ENCODE measurements at regions not wholly inside any gene's neighbourhood (a gene's known extent, or its start where the extent isn't known, plus 50 kb on each side); places are given as distances from the start of the nearest gene placed in this dataset.

DNA sequence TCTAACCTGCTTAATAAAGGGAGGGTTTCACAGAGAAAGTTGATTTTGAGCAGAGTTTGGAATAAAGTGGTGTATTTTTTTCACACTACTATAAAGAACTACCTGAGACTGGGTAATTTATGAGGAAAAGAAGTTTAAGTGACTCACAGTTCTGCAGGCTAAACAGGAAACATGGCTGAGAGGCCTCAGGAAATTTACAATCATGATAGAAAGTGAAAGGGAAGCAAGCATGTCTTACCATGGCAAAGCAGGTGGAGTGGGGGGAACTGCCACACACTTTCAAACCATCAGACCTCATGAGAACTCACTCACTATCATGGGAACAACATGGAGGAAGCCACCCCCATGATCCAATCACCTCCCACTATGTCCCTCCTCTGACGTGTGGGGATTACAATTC is 546.7 kb downstream of the EPHA4 start:
- DNase-seq (ENCODE audit: low read depth): no peak
- no peak overlapping the region for H3K4me3 ChIP-seq (ENCODE audit: low read depth, low read length)
- TF ChIP-seq, protein P1, sequence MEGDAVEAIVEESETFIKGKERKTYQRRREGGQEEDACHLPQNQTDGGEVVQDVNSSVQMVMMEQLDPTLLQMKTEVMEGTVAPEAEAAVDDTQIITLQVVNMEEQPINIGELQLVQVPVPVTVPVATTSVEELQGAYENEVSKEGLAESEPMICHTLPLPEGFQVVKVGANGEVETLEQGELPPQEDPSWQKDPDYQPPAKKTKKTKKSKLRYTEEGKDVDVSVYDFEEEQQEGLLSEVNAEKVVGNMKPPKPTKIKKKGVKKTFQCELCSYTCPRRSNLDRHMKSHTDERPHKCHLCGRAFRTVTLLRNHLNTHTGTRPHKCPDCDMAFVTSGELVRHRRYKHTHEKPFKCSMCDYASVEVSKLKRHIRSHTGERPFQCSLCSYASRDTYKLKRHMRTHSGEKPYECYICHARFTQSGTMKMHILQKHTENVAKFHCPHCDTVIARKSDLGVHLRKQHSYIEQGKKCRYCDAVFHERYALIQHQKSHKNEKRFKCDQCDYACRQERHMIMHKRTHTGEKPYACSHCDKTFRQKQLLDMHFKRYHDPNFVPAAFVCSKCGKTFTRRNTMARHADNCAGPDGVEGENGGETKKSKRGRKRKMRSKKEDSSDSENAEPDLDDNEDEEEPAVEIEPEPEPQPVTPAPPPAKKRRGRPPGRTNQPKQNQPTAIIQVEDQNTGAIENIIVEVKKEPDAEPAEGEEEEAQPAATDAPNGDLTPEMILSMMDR (IDR thresholded peaks at IDR 0.05; ENCODE audit: control insufficient read depth, extremely low read depth, insufficient read depth): no peak

DNA sequence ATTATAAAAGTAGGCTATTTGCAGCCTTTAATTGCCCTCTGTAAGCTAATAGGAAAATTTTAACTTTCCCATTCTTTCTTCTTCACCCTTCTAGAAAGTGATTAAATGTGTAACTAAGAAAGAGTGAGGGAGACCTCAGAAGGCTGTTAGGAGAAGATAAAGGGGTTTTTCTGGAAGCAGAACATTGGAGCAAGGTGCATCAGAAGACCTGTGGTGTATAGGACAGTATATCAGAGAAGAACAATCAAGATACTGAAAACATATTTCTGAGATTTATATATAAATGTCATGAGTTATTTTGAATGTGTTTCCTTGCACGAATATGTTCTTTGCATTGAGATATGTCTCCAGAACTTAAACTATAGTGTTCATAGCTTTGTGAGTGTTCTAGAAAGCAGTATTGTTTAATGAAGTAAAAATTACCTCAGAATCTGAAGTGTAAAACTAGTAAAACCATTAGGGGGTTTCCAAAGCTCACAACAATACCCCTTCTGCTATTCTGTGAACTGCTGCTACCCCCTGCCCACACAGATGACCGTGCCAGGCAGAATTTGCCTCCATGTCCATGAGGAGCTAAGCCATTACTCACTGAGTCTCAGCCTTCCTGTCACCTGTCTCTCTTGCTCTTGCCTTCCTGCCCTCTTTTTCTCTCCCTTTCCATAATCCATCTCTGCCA is 537.9 kb downstream of the EPHA4 start:
- TF ChIP-seq, protein P1 (IDR thresholded peaks at IDR 0.05; ENCODE audit: control insufficient read depth, extremely low read depth, insufficient read depth): no peak
- no peak for DNase-seq (ENCODE audit: low read depth)
- H3K4me3 ChIP-seq (ENCODE audit: low read depth, low read length): no peak overlapping the region

DNA sequence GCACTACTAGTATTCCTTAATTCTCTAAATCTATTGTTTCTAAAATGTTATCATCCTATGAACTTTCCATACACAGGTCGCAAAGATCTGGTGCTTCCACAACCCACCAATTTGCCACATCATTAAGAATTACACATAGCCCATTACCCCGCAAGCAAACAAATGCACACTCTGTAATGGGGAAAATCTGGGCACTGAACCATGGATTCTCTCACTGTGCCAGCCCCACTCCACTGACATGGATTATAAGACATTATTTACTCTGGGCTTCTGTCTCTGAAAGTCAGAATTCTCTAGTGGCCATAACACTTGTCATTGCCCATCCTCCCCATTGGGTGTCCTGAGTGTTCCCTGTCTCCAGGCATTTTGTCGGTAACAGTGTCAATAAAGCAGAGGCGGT is 537.1 kb downstream of the EPHA4 start:
- H3K4me3 ChIP-seq (ENCODE audit: low read depth, low read length): no peak overlapping the region
- TF ChIP-seq, protein P1 (IDR thresholded peaks at IDR 0.05; ENCODE audit: control insufficient read depth, extremely low read depth, insufficient read depth): no peak
- DNase-seq (ENCODE audit: low read depth): no peak

DNA sequence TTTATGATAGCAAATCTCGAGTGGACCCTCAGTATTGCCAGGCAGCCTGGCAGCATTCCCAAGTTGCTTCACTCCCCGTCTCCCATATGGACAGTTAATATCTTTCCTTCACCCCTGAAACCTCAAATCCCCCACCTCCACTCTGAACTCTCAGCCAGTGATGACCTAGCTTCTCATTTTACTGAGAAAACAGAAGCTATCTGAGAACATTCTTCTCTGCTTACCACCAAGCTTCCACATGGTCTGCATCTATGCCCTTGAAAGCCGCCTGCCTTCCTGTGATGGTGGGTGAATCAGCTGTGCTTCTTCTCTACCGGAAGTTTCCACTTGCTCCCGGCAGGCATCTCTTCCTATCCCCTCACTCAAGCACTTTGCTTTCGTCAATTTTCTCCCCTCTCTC is 529.2 kb downstream of the EPHA4 start:
- TF ChIP-seq, protein P1 (IDR thresholded peaks at IDR 0.05; ENCODE audit: control insufficient read depth, extremely low read depth, insufficient read depth): no peak
- no peak for DNase-seq (ENCODE audit: low read depth)
- no peak overlapping the region for H3K4me3 ChIP-seq (ENCODE audit: low read depth, low read length)

DNA sequence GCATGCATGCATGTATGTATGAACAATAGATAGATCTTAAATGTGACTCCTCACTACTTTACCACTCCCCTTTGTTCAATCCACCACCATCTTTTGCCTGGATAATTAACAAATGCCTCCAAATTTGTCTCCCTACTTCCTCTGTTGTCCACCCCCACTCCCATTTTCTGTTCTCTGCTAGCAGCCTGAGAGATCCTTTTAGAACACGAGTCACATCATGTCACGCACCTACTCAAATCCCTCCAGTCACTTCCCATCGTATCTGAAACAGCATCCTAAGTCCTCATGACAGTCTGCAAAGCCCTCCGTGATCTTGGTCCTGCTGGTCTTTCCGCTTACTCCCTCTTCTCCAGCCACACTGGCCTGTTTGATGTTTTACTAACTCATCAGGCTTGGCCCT is 527.3 kb downstream of the EPHA4 start:
- no peak for DNase-seq (ENCODE audit: low read depth)
- no peak overlapping the region for H3K4me3 ChIP-seq (ENCODE audit: low read depth, low read length)
- TF ChIP-seq, protein P1 (IDR thresholded peaks at IDR 0.05; ENCODE audit: control insufficient read depth, extremely low read depth, insufficient read depth): no peak

DNA sequence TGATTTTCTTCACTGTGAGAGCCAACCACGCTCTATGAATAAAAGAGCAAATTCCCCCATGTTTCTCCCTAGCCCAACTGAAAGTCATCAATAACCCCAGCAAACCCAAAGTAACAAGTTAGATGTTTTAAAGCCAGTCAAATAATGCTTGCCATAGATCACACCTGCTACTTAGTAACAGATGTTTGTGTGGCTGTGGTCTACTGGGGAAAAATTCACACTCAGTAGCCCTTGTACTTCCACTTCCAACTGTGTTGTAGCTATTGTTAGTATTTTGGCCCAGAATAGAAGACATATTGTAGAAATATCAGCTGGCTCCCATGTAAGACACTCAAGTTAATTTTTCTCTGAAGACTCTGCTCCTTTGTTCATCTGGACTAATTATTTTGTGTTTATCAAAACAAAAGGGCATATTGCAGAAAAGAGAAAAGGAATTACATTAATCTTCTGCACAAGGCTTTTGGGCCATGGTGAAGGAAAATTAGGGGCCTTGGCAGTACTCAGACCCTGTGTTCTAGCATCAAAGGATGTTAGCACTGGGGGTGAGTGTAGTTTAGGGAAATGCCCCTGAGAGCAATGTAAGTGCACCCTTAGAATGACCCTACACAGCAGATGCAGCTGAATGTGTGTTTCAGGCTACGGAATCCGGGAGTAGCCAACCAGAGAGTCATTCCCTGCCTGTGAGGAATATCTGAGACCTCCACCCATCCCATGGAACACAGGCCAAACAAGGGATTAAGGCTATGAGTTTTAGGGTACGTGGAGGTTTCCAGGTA is 521.9 kb downstream of the EPHA4 start:
- TF ChIP-seq, protein P1 (IDR thresholded peaks at IDR 0.05; ENCODE audit: control insufficient read depth, extremely low read depth, insufficient read depth): no peak
- H3K4me3 ChIP-seq (ENCODE audit: low read depth, low read length): no peak overlapping the region
- no peak for DNase-seq (ENCODE audit: low read depth)

All from LNCaP clone FGC (cell line).